Mammary epithelial cell (primary cell): ENCODE measurements at regions not wholly inside any gene's neighbourhood (a gene's known extent, or its start where the extent isn't known, plus 50 kb on each side); places are given as distances from the start of the nearest gene placed in this dataset.

Experiments
- EZH2 ChIP-seq: IDR thresholded peaks from 2 replicates; pipeline ENCODE4 v1.6.1; 2012; ENCODE audit warnings: low read length, inconsistent platforms, borderline replicate concordance
- TF ChIP-seq, protein P1 (sequence below), 2 donors: IDR thresholded peaks in 1 of 2; conservative IDR thresholded peaks in 1 of 2; 2 replicates each; pipeline ENCODE4 v1.5.1; 2011 to 2012; ENCODE audit warnings: inconsistent platforms in 2 of 2, low read length in 2 of 2, mild to moderate bottlenecking in 2 of 2, control low read depth in 1 of 2, low read depth in 1 of 2; ENCODE audit not compliant: insufficient read depth in 1 of 2; ENCODE audit errors: extremely low read depth in 1 of 2

DNA sequence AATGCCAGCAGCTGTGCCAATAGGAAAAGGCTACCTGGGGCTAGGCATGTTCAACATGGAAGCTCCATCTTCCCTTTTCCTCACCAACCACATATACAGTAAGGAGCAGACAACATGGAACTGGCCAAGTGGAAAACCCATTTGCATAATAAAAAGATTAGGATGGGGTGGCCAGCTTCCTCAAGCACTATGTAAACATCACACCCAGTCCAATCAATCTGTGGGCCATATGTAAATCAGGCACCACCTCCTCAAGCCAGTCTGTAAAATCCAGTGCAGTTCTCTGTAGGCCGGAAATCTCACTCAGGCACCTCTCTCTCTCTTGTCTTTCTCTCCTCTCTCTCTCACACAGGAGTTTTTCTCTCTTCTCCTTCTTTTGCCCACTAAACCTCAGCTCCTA lies 360.2 kb upstream of the GRIA1 start:
- TF ChIP-seq, protein P1, sequence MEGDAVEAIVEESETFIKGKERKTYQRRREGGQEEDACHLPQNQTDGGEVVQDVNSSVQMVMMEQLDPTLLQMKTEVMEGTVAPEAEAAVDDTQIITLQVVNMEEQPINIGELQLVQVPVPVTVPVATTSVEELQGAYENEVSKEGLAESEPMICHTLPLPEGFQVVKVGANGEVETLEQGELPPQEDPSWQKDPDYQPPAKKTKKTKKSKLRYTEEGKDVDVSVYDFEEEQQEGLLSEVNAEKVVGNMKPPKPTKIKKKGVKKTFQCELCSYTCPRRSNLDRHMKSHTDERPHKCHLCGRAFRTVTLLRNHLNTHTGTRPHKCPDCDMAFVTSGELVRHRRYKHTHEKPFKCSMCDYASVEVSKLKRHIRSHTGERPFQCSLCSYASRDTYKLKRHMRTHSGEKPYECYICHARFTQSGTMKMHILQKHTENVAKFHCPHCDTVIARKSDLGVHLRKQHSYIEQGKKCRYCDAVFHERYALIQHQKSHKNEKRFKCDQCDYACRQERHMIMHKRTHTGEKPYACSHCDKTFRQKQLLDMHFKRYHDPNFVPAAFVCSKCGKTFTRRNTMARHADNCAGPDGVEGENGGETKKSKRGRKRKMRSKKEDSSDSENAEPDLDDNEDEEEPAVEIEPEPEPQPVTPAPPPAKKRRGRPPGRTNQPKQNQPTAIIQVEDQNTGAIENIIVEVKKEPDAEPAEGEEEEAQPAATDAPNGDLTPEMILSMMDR (conservative IDR thresholded peaks at IDR 0.05 in 1 of 2, IDR thresholded peaks at IDR 0.05 in 1 of 2; ENCODE audit: extremely low read depth in 1 of 2, insufficient read depth in 1 of 2, low read depth in 1 of 2, low read length in 2 of 2) = no peak
- TF ChIP-seq EZH2 = no peak
